Prostate gland (tissue), 2 donors: ENCODE measurements at regions not wholly inside any gene's neighbourhood (a gene's known extent, or its start where the extent isn't known, plus 50 kb on each side); places are given as distances from the start of the nearest gene placed in this dataset.
"Not testable (repeated sequence)": the region's sequence is repeated elsewhere in the genome, so short reads cannot be mapped to it uniquely, and the experiment has no call there.

Experiments
- DNase-seq: peaks from one replicate; pipeline ENCODE4 v3.0.0-alpha.2; 2019; ENCODE audit warnings: low spot score
- H3K27ac ChIP-seq, 2 donors: fragments of 200-600 bp; sonication (generic); 2 replicates each; pipeline ENCODE4 v1.5.1; 2017 to 2019
- H3K27me3 ChIP-seq: fragments of 200-600 bp; sonication (generic); replicated peaks from 2 replicates; pipeline ENCODE4 v1.5.1; 2019; ENCODE audit not compliant: insufficient read depth
- H3K36me3 ChIP-seq, 2 donors: fragments of 200-600 bp; sonication (generic); 1 replicate in 1 of 2; 2 replicates in 1 of 2; pipeline versions ENCODE4 v1.5.1 to v1.8.1; 2017 to 2019
- H3K4me1 ChIP-seq: fragments of 200-600 bp; sonication (generic); replicated peaks from 2 replicates; pipeline ENCODE4 v1.5.1; 2019
- H3K4me3 ChIP-seq, 2 donors: fragments of 200-600 bp; sonication (generic); 2 replicates each; pipeline ENCODE4 v1.5.1; 2017 to 2019
- H3K9me3 ChIP-seq: fragments of 200-600 bp; sonication (generic); 2 replicates; pipeline ENCODE4 v1.5.1; 2017
- CTCF ChIP-seq, 4 experiments: fragments of 200-600 bp in 2 of 4; fragments of 450-650 bp in 2 of 4; sonication (generic) in 2 of 4; IDR thresholded peaks; 1 replicate in 3 of 4; 2 replicates in 1 of 4; pipeline ENCODE4 v1.5.1; 2016 to 2019; ENCODE audit warnings: antibody characterized with exemption in 4 of 4, mild to moderate bottlenecking in 2 of 4, moderate library complexity in 2 of 4
- POLR2A ChIP-seq: fragments of 450-650 bp; IDR thresholded peaks from one replicate; pipeline ENCODE4 v1.6.1; 2016; ENCODE audit warnings: antibody characterized with exemption, mild to moderate bottlenecking
- POLR2AphosphoS5 ChIP-seq: sonication (generic); formaldehyde crosslinking; IDR thresholded peaks from one replicate; pipeline ENCODE4 v1.6.1; 2017; ENCODE audit warnings: antibody characterized with exemption
- WGBS: methylation state at CpG from one replicate; pipeline ENCODE4 v1.1.5; 2018; 5-methylcytosine and 5-hydroxymethylcytosine counted together
- intact Hi-C: fragments of 100-400 bp; cut with DNase I; formaldehyde crosslinking; loops from one replicate; pipeline ENCODE4 v1.14.2; 2022

- Histone ChIP-seq H3K9me3 (no peaks in the 10 kb centered on the region), H3K27ac (no peak overlapping the region), H3K36me3 (no peaks in the 10 kb centered on the region), H3K4me3 (no peak overlapping the region), H3K4me1 (no peaks in the 10 kb centered on the region), H3K27me3 (no peaks in the 10 kb centered on the region)
- DNase-seq, result no peak
- intact Hi-C loops, result no loop called here
- WGBS, result 89% methylated on average over 5 of the region's 5 CpGs
- TF ChIP-seq CTCF (IDR thresholded peaks at IDR 0.05), result no peak
- TF ChIP-seq POLR2A, result no peak
- no peak for TF ChIP-seq POLR2AphosphoS5
These were observed 947.0 kb downstream of the NR2F1-AS1 start for GRCh38 chr5:92633875-92634487.

GRCh38 chr5:92633176-92633575 is 947.8 kb downstream of the NR2F1-AS1 start:
- Histone ChIP-seq H3K9me3 (no peaks in the 10 kb centered on the region), H3K27me3 (no peaks in the 10 kb centered on the region), H3K36me3 (no peaks in the 10 kb centered on the region), H3K27ac (no peak overlapping the region), H3K4me1 (no peaks in the 10 kb centered on the region), H3K4me3 (no peak overlapping the region)
- intact Hi-C loops, result no loop called here
- no peak for DNase-seq
- TF ChIP-seq CTCF (IDR thresholded peaks at IDR 0.05) (no peak), POLR2AphosphoS5 (no peak), POLR2A (no peak)

GRCh38 chr5:92631237-92631701 is 949.8 kb downstream of the NR2F1-AS1 start:
- H3K9me3 ChIP-seq, H3K4me1 ChIP-seq, H3K4me3 ChIP-seq, H3K36me3 ChIP-seq, H3K27ac ChIP-seq, intact Hi-C loops, H3K27me3 ChIP-seq, DNase-seq: not testable (repeated sequence)
- 100% methylated on average over 2 of the region's 37 CpGs for WGBS

GRCh38 chr5:92629574-92629973 is 951.4 kb downstream of the NR2F1-AS1 start:
- WGBS, result 88% methylated on average over 1 of the region's 1 CpG
- no peaks in the 10 kb centered on the region for H3K27me3 ChIP-seq
- H3K36me3 ChIP-seq, result no peaks in the 10 kb centered on the region
- no peak for DNase-seq
- no peak overlapping the region for H3K4me3 ChIP-seq
- no peaks in the 10 kb centered on the region for H3K4me1 ChIP-seq
- TF ChIP-seq POLR2AphosphoS5 (no peak), POLR2A (no peak), CTCF (IDR thresholded peaks at IDR 0.05) (no peak)
- H3K9me3 ChIP-seq, result no peaks in the 10 kb centered on the region
- H3K27ac ChIP-seq, result no peak overlapping the region
- intact Hi-C loops, result no loop called here

- intact Hi-C loops, result no loop called here
- Histone ChIP-seq H3K9me3 (no peaks in the 10 kb centered on the region), H3K36me3 (no peaks in the 10 kb centered on the region), H3K4me3 (no peak overlapping the region), H3K27me3 (no peaks in the 10 kb centered on the region), H3K4me1 (no peaks in the 10 kb centered on the region), H3K27ac (no peak overlapping the region)
- no peak for DNase-seq
- TF ChIP-seq POLR2A (no peak), POLR2AphosphoS5 (no peak), CTCF (IDR thresholded peaks at IDR 0.05) (no peak)
- 90% methylated on average over 3 of the region's 3 CpGs for WGBS
These were observed 952.0 kb downstream of the NR2F1-AS1 start for GRCh38 chr5:92629000-92629399.
